ENCODE measurements at regions not wholly inside any gene's neighbourhood (a gene's known extent, or its start where the extent isn't known, plus 50 kb on each side); places are given as distances from the start of the nearest gene placed in this dataset.

DNA sequence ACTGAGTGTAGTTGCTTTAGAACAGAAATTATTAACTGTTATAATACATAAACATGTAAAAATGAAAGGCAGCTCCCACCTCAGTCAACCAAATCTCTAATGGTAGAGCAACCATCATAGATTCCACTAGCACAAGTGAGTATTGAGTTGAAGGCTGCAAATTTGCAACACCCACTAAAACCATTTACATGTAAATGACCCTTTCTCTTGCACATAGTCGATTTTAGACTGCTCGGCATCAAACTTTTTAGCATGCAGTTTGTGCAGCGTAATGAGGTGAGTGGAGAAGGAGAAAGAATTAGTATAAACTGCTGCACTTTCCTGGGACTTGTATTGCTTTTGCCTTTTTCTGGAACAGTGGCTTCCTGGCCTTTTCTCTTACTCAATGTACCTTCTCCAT lies 62.8 kb downstream of the FBXO5 start:
- Histone ChIP-seq H3K36me3 (no peaks in the 10 kb centered on the region), H3K27me3 (no peaks in the 10 kb centered on the region), H3K27ac (no peak overlapping the region), H3K4me1 (no peaks in the 10 kb centered on the region), H3K9me3 (no peaks in the 10 kb centered on the region), H3K4me3 (no peak overlapping the region)
- no peak for DNase-seq
- TF ChIP-seq, protein P1, sequence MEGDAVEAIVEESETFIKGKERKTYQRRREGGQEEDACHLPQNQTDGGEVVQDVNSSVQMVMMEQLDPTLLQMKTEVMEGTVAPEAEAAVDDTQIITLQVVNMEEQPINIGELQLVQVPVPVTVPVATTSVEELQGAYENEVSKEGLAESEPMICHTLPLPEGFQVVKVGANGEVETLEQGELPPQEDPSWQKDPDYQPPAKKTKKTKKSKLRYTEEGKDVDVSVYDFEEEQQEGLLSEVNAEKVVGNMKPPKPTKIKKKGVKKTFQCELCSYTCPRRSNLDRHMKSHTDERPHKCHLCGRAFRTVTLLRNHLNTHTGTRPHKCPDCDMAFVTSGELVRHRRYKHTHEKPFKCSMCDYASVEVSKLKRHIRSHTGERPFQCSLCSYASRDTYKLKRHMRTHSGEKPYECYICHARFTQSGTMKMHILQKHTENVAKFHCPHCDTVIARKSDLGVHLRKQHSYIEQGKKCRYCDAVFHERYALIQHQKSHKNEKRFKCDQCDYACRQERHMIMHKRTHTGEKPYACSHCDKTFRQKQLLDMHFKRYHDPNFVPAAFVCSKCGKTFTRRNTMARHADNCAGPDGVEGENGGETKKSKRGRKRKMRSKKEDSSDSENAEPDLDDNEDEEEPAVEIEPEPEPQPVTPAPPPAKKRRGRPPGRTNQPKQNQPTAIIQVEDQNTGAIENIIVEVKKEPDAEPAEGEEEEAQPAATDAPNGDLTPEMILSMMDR (IDR thresholded peaks at IDR 0.05): no peak
- TF ChIP-seq POLR2A (IDR thresholded peaks at IDR 0.05): no peak
- intact Hi-C loops (cut with DNase I): no loop called here
- WGBS, 2 donors: 81 to 88% methylated on average over 3 of the region's 3 CpGs
